ENCODE measurements at regions not wholly inside any gene's neighbourhood (a gene's known extent, or its start where the extent isn't known, plus 50 kb on each side); places are given as distances from the start of the nearest gene placed in this dataset.
"Not testable (repeated sequence)": the region's sequence is repeated elsewhere in the genome, so short reads cannot be mapped to it uniquely, and the experiment has no call there.

DNA sequence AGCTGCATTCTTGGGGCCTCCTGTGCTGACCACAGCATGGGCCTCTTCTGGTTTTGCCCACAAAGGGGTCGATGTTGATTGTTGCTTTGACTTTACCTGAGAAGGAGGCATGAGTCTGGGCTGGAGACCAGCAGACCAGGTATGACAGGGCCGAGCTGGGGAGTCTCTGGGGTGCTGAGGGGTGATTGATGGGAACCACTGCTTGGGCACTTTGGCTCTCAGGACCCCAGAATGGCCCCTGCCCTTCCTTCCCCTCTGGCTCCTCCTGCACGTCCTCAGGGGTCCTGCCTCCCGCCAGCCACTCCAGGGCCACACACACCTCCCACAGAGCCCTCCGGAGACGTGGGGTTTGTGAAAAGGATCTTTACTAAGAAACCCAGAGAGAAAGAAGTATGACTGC is 70.0 kb downstream of the TMEM121 start:
- TF ChIP-seq, protein P1, sequence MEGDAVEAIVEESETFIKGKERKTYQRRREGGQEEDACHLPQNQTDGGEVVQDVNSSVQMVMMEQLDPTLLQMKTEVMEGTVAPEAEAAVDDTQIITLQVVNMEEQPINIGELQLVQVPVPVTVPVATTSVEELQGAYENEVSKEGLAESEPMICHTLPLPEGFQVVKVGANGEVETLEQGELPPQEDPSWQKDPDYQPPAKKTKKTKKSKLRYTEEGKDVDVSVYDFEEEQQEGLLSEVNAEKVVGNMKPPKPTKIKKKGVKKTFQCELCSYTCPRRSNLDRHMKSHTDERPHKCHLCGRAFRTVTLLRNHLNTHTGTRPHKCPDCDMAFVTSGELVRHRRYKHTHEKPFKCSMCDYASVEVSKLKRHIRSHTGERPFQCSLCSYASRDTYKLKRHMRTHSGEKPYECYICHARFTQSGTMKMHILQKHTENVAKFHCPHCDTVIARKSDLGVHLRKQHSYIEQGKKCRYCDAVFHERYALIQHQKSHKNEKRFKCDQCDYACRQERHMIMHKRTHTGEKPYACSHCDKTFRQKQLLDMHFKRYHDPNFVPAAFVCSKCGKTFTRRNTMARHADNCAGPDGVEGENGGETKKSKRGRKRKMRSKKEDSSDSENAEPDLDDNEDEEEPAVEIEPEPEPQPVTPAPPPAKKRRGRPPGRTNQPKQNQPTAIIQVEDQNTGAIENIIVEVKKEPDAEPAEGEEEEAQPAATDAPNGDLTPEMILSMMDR (IDR thresholded peaks at IDR 0.05) = not testable (repeated sequence)
- TF ChIP-seq ZFX (IDR thresholded peaks at IDR 0.05; ENCODE audit: borderline replicate concordance) = not testable (repeated sequence)

Data from 22Rv1 (cell line).